NOMO-1 treated with dmso at 0.1 percent for 144 hours (cell line): ENCODE measurements at regions not wholly inside any gene's neighbourhood (a gene's known extent, or its start where the extent isn't known, plus 50 kb on each side); places are given as distances from the start of the nearest gene placed in this dataset.

Experiments used
- DNase-seq: peaks from one replicate; lab custom pipeline; 2025; ENCODE audit not compliant: unreplicated experiment; lab: John Stamatoyannopoulos, UW

GRCh38 chr17:27240086-27240801 lies 53.7 kb upstream of the WSB1 start:
- DNase-seq, result no peak

GRCh38 chr17:27240802-27241155 lies 53.1 kb upstream of the WSB1 start:
- no peak for DNase-seq

- DNase-seq, result no peak
Observed at GRCh38 chr17:27241346-27241946, 52.5 kb upstream of the WSB1 start.

- no peak for DNase-seq
Observed at GRCh38 chr17:27242951-27243350, 51.0 kb upstream of the WSB1 start.

GRCh38 chr17:27244011-27244410 lies 49.9 kb upstream of the WSB1 start:
- no peak for DNase-seq
